GM19397 (cell line): ENCODE measurements at regions not wholly inside any gene's neighbourhood (a gene's known extent, or its start where the extent isn't known, plus 50 kb on each side); places are given as distances from the start of the nearest gene placed in this dataset.
"Not testable (repeated sequence)": the region's sequence is repeated elsewhere in the genome, so short reads cannot be mapped to it uniquely, and the experiment has no call there.

Experiments used
- ATAC-seq: cut with Tn5 transposase; IDR thresholded peaks from one replicate; pipeline ENCODE4 v1.9.1; 2021; ENCODE audit warnings: mild to moderate bottlenecking, moderate library complexity; ENCODE audit not compliant: unreplicated experiment

DNA sequence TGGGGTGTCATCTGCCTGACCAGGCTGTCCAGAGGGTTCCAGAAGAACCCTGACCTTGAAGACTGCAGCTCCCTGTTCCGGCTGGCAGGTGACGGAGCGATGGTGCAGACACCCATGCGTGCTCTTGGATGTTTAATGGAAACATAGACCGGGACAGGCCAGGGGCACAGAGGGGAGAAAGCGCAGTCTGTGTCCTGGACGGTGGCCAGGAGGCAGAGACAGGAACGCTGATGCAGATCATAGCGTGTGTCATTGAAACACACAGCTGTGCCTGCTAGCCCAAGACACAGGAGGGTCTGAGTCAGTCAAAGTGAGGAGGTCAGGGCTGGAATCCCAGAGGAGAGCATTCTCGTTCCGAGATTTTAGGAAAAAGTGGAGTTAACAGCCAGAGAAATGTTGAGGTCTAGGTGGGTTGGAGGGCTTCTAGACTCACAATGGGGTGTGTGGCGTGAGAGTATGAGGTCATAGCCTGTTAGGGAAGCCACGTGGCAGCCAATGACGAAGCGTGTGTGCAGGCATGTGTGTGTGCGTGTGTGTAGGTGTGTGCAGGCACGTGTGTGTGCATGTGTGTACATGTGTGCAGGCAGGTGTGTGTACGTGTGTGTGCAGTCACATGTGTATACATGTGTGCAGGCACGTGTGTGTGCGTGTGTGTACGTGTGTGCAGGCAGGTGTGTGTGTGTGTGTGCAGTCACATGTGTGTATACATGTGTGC is 167.0 kb downstream of the ERMARD start:
- ATAC-seq = no peak

DNA sequence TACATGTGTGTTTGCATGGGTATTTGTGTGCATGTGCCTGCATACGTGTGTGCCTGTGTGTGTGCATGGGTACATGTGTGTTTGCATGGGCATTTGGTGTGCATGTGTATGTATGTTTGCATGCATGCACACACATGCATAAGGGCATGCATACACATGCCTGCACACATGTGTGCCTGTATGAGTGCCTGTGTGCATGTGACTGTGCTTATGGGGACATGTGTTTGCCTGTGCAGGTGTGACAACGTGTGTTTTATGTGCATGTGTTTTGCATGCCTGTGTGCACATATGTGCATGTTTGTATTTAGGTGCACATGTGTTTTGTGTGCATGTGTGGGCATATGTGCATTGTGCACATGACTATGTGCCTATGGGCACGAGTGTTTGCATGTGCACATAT is 165.7 kb downstream of the ERMARD start:
- ATAC-seq = no peak

- ATAC-seq = no peak
These were observed 164.5 kb downstream of the ERMARD start for GRCh38 chr6:169915769-169916550.

DNA sequence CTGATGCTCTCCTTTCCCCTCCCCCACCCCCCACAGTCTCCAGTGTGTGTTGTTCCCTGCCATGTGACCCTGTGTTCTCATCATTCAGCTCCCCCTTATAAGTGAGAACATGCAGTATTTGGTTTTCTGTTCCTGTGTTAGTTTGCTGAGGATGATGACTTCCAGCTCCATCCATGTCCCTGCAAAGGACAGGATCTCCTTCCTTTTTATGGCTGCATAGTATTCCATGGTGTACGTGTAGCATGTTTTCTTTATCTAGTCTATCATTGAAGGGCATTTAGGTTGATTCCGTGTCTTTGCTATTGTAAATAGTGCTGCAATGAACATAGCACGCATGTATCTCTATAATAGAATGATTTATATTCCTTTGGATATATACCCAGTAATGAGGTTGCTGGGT is 162.3 kb downstream of the ERMARD start:
- not testable (repeated sequence) for ATAC-seq

- no peak for ATAC-seq
These were observed 161.7 kb downstream of the ERMARD start for GRCh38 chr6:169913096-169913638.

DNA sequence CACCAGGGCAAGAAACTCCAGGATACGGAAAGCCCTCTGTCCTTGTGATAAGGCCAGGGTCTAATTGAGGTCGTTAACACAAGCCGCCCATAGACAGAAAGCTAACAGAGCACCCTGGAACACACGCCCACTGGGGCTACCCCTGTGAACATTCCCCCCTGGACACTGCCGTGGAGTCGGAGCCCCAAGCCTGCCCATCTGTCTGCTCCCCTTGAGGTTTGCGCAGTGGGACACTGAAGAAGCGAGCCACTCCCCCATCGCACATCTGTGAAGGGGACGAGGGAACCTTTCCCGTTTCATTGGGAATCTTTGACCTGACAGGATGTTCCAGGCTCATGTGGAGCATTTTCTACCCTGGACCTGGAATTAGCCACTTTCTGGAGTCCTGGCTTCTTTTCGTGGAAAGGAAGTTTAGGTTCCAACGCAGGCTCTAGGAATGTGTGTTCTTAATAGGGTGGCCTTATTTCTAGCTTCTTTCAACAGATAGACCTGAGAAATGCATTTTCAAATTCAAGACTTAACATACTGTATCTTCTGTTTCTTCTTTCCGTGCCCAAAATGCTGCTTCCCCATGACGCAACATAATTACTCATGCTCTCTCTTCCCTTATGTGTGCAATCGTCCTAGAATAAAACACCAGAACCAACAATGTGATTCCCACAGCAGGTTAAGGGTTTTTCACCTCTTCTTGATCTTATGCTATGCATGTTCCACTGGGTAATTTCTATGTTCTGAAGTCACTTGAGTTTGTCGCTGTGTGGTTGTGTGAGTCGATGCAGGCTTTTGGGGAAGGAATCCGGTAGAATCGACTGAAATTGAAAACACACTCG is 161.1 kb downstream of the ERMARD start:
- no peak for ATAC-seq

- no peak for ATAC-seq
These were observed 160.1 kb downstream of the ERMARD start for GRCh38 chr6:169911264-169912263.

DNA sequence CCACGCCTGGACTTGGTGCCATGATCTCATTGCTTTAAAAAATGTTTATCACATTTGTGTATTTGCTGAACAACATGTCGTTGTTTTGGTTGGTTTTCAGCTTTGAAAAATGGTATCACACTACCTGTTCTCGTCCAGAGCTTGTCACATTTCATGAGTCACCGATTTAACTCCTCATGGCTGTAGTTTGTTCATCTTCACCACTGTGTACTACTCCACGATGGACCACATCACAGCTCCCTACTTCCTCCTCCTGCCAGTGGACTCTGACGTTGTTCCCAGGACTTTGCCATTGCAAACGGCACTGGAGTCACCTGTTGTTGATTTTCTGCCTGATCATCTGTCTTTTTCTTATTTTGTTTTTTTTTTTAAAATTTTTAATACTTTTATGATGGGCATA is 157.7 kb downstream of the ERMARD start:
- ATAC-seq = no peak

GRCh38 chr6:169908403-169908933 is 157.0 kb downstream of the ERMARD start:
- ATAC-seq = no peak

DNA sequence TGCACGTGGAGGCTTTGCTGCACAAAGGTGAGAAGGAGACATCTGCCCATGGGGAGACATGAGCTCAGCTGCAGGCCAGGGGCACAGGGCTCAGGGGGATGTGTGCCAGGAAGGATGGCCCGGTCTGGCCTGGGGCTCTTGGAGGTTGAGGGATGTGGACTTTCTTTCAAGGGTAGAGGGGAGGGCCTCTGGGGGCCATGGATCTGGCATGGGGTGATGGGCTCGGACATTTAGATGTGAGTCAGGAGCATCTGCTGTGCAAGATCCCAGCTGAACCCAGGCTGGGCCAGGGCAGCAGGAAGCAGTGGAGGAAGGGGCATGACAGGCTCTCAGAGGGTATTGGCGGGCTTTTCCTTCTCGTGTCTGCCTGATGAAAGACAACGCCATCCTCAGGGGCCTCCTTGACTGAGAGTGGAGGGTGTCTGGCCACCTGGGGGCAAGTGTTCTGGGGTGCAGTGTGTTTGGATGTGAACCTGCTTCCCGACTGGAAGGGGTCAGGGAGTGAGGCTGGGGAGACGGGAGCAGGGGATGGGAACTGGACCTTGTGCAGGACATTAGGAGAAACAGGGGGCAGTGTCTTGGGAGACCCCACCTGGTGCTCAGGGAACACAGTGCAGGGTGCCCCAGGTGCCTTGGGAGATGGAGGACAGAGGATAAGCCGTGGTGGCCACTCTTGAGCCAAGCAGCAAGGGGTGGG is 156.1 kb downstream of the ERMARD start:
- no peak for ATAC-seq

DNA sequence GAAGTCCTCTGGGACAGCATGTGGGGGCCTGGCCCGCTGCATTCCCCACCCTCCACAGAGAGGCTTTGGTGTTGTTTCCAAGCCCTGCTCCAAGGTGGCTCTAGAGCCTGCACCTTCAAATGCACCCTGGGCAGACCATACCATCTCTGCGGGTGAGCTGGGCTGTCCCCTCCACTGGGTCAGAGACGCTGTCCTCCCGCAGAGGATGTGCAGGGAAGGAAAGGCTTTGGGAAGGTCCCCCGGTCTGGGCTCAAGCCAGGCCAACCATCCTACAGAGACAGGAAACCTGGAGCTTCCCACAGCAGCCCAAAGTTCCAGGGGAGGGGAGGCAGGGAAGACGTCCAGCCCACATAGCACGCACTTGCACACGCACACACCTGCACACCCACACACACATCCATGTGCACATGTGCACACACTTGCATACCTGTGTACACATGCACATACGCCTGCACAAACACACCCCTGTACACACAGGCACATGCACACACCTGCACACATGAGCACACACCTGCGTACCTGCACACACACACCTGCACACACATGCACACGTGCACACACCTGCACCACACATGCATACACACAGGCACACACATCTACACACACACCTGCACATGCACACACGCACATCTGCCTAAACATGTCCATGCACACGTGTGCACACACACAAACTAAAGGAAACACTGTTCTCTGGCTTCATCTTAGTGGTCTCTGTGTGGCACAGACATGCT is 155.4 kb downstream of the ERMARD start:
- ATAC-seq = no peak

DNA sequence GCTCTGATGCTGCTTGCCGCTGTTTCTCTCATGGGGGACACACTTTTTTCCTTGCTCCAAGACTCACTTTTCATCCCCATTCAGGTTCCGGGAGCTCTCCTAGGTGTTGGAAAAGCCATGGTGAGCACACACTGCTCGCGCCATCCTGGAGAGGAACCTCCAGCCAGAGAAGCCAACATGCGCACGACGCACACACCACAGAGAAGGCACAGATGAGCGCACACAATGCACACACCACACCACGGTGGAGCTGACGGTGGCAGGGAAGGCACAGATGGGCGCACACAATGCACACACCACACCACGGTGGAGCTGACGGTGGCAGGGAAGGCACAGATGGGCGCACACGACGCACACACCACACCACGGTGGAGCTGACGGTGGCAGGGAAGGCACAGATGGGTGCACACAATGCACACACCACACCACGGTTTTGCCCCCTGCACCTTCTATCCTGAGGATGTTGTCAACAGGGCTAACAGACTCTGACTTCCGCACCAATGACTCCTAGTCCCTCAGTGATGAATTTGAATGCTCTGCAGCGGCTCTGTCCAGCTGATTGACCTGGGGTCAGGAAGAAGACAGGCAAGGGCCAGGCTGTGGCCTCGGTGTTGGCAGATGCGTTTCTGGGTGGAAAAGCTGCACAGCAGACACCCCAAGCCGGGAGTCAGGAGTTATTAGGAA is 154.7 kb downstream of the ERMARD start:
- ATAC-seq = no peak

DNA sequence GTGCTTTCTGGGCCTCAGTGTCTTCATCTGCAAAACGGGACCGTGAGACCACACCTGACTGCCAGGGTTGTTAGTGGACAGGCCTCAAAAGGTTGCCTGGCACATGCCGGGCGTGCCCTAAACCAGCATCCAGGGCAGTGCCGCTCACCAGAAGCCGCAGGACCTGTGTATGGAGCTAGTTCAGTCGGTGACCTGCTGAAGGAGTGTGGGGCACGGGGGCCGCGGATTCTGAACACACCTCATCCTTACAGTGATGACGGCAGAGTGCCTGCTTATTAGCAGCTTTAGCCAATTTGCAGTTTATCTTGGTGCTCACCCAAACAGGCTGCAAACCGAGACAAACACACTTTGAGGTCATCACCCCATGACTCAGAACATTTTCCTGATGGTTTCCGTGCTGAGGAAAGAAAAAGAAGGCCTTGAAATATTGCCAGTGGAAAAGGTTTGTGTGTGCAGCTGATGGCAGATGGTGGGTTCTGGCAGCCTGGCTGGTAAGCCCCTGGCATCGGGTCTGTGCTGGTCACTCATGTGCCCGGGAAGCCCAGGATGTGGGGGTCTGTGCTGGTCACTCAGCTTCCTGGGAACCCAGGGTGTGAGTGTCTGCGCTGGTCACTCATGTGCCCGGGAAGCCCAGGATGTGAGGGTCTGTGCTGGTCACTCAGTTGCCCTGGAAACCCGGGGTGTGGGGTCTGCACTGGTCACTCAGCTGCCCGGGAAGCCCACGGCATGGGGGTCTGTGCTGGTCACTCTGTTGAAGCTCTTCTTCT is 153.8 kb downstream of the ERMARD start:
- no peak for ATAC-seq

GRCh38 chr6:169904051-169904922 is 152.9 kb downstream of the ERMARD start:
- ATAC-seq = no peak

DNA sequence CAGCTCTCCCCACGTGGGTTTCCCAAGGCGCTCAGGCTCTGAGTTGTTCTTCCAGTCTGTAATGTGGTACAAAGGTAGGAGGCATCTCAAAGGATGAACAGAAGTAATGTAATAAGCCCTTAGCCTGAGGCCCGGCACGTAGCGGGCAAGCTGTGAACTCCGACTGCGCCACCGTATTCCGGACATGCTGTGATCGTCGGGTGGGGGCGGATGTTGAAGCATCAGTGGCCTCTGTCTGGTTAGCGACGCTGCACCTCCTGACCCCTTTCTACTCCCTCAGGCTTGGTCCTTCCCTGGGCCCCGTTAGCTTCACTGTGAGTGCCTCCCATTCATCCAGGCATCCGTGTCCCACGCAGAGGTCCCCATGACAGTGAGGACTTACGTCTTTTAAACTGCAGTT is 151.7 kb downstream of the ERMARD start:
- no peak for ATAC-seq

DNA sequence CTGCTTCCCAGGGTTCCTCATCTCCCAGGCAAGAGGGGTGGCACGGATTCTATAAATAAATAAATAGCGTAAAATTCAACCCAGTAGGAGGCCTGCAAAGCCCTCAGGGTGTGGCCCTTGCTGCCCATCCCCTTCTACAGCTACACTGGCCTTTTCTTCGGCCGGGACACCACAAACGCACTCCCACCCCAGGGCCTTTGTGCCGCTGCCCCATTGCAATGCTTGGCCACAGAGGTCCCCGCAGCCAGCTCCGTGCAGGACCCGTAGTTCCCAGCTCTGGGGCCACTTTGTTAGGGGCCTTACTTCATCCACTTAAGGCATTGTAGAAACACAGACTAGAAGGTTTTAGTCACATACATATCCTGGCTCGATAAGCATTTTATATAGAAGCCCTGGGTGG is 151.2 kb downstream of the ERMARD start:
- ATAC-seq = no peak
